HG03432 (cell line): ENCODE measurements at regions not wholly inside any gene's neighbourhood (a gene's known extent, or its start where the extent isn't known, plus 50 kb on each side); places are given as distances from the start of the nearest gene placed in this dataset.
"Not testable (repeated sequence)": the region's sequence is repeated elsewhere in the genome, so short reads cannot be mapped to it uniquely, and the experiment has no call there.

ENCODE experiments used
- ATAC-seq: cut with Tn5 transposase; IDR thresholded peaks from one replicate; pipeline ENCODE4 v1.9.1; 2021; ENCODE audit warnings: mild to moderate bottlenecking, moderate library complexity; ENCODE audit not compliant: unreplicated experiment

- ATAC-seq = no peak
Observed at GRCh38 chr18:55988537-55988936, 400.5 kb upstream of the TCF4 start.

DNA sequence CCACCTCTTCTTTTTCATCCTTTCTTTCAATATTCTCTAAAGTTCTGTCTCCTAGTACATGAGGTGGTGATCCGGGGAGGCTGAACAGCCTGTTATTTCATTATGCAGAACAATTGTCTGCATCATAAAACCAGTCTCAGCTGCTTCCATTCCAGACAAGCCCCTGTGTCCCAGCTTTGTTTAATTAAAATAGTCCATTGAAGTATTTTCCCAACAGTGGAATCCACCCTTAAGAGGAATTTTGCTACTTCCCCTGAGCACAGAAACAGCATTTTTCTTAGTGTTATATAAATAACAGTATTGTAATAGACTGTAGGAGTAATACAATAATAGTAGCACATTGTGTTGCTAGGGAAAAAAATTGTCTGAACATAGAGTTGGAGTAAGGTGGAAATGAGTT lies 395.4 kb upstream of the TCF4 start:
- no peak for ATAC-seq

GRCh38 chr18:55982992-55983391 lies 395.0 kb upstream of the TCF4 start:
- no peak for ATAC-seq

- peak; percentile 61 for ATAC-seq
Observed at GRCh38 chr18:55981712-55982475, 393.9 kb upstream of the TCF4 start.

DNA sequence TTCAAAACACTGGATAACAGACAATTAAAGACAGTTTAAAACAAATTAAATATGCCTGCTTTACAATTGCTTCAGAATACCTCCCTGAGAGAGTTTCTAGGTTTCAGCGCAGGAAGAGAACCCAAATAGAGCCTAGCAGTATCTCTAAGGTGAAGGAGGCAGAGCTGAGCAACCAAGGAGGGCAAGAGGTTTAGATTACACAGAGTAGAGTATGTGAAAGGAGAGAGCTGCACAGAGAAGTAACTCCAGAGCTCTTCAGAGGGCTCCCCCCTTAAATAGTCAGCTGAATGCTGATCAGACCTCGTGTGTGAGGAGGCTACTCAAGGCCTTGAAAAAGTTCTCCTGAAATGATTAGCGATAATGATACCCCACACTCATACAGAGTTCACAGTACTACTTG lies 386.5 kb upstream of the TCF4 start:
- ATAC-seq = no peak

DNA sequence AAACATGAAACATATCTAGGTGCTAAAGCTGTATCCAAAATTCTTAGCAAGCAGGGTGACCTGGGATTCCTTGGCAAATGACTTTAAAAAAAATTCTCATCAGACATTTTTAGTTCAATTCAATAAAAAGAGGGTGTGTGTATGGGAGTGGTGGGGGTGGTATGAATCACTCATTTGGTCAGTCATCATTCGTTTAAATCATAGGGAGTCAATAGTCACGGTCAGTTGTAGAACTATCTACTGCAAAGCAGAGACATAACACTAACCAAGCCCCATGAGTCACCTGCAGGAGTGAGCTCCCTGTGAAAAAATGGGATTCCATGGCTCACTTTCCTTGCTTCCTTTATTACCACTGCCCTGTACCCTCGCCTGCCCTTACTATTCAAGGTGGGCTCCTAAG lies 380.6 kb upstream of the TCF4 start:
- ATAC-seq = no peak

DNA sequence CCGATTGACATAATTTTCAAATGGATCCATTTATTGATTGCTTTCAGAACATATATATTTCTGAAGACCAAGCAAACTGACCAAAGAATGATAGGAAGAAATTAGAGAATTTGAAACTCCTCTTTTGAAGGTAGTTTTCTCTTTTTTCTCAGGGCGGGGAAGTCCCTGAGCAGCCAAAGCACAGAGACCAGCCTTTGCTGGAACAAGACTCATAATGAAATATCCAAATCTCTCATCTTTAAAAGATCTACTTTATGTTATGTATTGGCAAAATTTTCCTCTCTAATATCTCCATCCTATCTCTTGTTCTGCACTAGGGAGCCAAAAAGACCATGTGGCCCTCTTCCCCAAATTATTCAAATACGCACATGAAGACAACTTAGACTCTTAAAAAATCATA lies 379.0 kb upstream of the TCF4 start:
- ATAC-seq = no peak

GRCh38 chr18:55964171-55964570 lies 376.2 kb upstream of the TCF4 start:
- ATAC-seq = no peak

GRCh38 chr18:55953326-55953725 lies 365.3 kb upstream of the TCF4 start:
- no peak for ATAC-seq

DNA sequence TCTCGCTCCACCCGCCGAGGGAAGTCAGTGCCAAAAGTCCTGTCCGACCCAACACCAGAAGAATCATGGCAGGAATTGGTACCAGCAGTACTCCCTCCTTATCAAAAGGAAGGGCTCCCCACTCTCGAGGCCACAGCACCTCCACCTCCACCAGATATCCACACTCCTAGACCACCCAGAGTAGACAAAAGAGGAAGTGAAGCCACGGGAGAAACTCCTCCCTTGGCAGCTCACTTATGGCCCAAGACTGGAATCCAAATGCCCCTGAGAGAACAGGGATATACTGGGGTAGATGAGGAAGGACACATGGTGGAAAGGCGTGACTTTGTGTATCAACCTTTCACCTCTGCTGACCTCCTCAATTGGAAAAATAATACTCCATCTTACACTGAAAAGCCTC lies 363.7 kb upstream of the TCF4 start:
- not testable (repeated sequence) for ATAC-seq

- ATAC-seq = no peak
Observed at GRCh38 chr18:55950379-55951166, 362.6 kb upstream of the TCF4 start.

GRCh38 chr18:55934821-55935220 lies 346.8 kb upstream of the TCF4 start:
- ATAC-seq = no peak

DNA sequence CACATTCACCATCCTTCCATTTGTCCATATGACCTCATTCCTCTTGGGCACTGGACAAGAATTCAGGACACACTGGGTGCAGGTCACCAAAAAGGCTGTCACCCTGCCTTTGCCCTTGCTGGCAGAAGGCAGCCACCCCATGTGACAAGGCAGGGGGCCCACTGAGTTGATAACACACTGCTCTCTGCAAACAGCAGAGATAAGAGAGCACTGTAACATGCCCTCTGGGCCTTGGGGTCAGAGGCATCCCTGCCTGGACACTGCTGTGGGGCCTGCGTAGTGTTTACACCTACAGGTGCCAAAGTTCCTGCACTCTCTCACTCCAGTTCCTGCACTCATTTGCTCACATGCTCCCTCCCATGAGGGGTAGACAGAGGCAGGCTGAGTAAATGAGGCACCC lies 344.7 kb upstream of the TCF4 start:
- no peak for ATAC-seq

- no peak for ATAC-seq
Observed at GRCh38 chr18:55927831-55928230, 339.8 kb upstream of the TCF4 start.

GRCh38 chr18:55925772-55926171 lies 337.8 kb upstream of the TCF4 start:
- no peak for ATAC-seq

GRCh38 chr18:55920063-55920462 lies 332.1 kb upstream of the TCF4 start:
- ATAC-seq = no peak

GRCh38 chr18:55918444-55918843 lies 330.5 kb upstream of the TCF4 start:
- no peak for ATAC-seq

- ATAC-seq = no peak
Observed at GRCh38 chr18:55912919-55913318, 324.9 kb upstream of the TCF4 start.

GRCh38 chr18:55912071-55912470 lies 324.1 kb upstream of the TCF4 start:
- no peak for ATAC-seq

- ATAC-seq = no peak
Observed at GRCh38 chr18:55910296-55910695, 322.3 kb upstream of the TCF4 start.

- no peak for ATAC-seq
Observed at GRCh38 chr18:55908901-55909366, 320.9 kb upstream of the TCF4 start.

- ATAC-seq = no peak
Observed at GRCh38 chr18:55907453-55908175, 319.6 kb upstream of the TCF4 start.
